Gastroesophageal sphincter (tissue), 3 donors: ENCODE measurements at regions not wholly inside any gene's neighbourhood (a gene's known extent, or its start where the extent isn't known, plus 50 kb on each side); places are given as distances from the start of the nearest gene placed in this dataset.

Experiments used
- CTCF ChIP-seq, 4 experiments: fragments of 200-600 bp in 2 of 4; fragments of 450-650 bp in 2 of 4; sonication (generic) in 1 of 4; IDR thresholded peaks; one replicate each; pipeline ENCODE4 v1.5.1; 2017 to 2019; ENCODE audit warnings: antibody characterized with exemption in 4 of 4, mild to moderate bottlenecking in 2 of 4, moderate library complexity in 2 of 4
- EP300 ChIP-seq: sonication (generic); formaldehyde crosslinking; IDR thresholded peaks from one replicate; pipeline ENCODE4 v1.6.1; 2017; ENCODE audit warnings: antibody characterized with exemption, mild to moderate bottlenecking
- POLR2A ChIP-seq, 2 donors: fragments of 450-650 bp; IDR thresholded peaks; one replicate each; pipeline ENCODE4 v1.6.1; 2017; ENCODE audit warnings: antibody characterized with exemption in 2 of 2, mild to moderate bottlenecking in 2 of 2, moderate library complexity in 1 of 2
- POLR2AphosphoS5 ChIP-seq: sonication (generic); formaldehyde crosslinking; IDR thresholded peaks from one replicate; pipeline ENCODE4 v1.6.1; 2017; ENCODE audit warnings: antibody characterized with exemption

- no peak for TF ChIP-seq CTCF (IDR thresholded peaks at IDR 0.05)
- TF ChIP-seq POLR2A (IDR thresholded peaks at IDR 0.05): no peak
- no peak for TF ChIP-seq POLR2AphosphoS5
- TF ChIP-seq EP300: no peak
Observed at GRCh38 chr6:68368845-68369244, 266.2 kb upstream of the ADGRB3 start.
